NOMO-1 treated with dmso at 0.1 percent for 144 hours (cell line): ENCODE measurements at regions not wholly inside any gene's neighbourhood (a gene's known extent, or its start where the extent isn't known, plus 50 kb on each side); places are given as distances from the start of the nearest gene placed in this dataset.
"Not testable (repeated sequence)": the region's sequence is repeated elsewhere in the genome, so short reads cannot be mapped to it uniquely, and the experiment has no call there.

Experiments
- DNase-seq: peaks from one replicate; lab custom pipeline; 2025; ENCODE audit not compliant: unreplicated experiment; lab: John Stamatoyannopoulos, UW

DNA sequence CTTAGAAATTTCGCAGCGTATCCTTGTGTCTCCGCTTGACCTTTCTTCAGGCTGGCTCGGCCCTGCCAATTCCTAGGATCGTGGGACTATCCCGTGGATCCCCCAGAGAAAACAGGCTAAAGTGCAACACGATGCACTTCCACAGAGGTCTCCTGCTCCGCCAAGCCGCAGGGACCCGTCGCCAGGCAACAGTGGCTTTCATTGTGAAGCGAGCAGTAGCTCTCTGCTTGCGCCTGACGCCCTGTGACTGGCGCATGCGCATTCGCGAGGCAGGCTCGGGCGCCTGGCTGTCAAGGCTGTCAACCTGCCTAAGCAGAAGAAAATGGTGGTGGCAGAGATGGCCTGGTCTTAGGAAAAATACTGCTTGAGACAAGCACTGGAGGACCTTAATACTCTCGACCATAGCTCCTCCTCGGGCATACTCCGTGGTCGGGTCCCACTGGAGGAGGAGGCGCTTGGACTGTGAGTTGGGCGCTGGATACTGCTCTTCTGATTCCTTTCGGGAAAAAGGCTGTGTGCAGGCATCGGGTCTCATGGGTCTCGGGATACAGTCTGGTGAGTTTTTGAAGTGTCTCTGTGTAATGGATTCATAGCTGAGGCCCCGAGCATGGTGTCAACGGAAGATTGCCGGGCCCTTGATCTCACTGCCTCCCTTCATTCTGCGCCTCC is 2336.1 kb downstream of the TP53TG3F start:
- no peak for DNase-seq

DNA sequence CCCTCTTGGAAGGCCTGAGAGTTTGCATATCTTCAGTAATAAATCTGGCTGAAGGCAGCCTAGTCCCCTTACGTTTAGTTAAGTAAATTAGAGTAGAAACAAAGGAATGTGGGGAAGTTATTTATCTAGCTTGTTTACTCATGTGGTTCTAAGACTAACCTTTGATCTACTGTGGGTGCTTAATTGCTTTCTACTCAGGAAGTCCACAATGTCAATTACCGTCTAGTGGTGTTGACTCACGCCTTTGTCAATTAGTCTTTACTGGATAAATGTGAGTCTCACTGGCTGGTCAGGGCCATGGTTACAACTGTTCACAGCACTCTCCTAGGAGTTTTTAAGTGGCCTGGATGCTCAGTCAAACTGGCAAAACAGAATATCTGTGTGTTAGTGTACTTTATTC is 2338.4 kb downstream of the TP53TG3F start:
- no peak for DNase-seq

DNA sequence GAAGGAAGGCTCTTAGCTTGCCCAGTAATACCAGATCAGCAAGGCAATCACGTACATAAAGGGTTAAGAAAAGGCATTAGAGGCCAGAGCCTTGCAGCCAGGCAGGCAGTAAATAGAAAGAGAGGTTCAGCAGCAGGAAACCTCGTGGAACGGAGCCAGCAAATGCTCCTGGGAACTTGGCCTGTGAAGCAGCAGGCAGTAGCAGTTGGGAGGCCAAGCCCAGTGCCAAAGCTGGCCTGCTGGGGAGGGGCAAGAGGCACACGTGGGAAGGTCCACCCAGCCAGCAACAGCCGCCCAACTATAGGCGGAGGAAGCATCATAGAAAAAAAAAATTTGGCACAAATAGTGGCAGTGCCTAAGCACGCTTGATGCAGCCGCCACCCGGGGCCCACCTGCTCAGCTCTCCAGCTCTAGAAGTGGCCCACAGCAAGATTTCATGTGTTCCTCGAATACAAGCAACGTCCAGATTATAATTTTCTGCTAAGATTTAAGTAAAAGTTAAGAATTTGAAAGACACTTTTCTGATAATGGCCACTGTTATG is 2339.5 kb downstream of the TP53TG3F start:
- DNase-seq, result no peak

DNA sequence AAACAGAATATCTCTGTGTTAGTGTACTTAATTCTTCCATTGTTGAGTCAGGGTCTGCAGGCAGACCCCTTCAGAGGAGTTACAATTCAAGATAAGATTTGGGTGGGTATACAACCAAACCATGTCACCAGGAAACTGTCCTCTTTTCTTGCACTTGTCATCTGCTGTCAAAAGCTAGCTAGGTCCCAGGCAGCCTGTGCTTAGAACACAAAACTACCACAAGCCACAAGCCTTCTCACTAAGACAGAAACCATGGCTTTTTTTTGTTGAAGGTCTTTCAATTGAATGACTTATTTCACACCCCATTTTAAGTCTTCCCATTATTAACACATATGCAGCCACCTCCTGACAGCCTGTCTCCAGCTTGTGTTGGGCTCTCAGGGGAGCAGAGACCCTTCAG is 2345.1 kb downstream of the TP53TG3F start:
- not testable (repeated sequence) for DNase-seq

DNA sequence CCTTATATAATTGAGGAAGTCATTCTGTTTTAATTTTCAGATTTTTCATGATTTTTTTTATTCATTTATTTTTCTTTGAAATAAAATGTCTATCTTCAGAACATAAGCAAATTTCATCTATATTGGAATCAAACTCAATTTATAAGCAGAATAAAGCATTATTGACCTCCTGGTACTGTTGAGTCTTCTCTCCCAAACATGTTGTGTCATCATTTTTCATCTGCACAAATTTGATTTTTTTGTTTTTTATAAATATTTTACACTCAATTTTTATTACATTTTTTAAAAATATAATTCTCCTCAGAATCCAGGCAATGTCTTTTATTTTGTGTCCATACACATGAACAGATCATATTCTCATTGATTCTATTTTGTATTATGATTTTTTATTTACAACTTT is 2363.9 kb downstream of the TP53TG3F start:
- no peak for DNase-seq

DNA sequence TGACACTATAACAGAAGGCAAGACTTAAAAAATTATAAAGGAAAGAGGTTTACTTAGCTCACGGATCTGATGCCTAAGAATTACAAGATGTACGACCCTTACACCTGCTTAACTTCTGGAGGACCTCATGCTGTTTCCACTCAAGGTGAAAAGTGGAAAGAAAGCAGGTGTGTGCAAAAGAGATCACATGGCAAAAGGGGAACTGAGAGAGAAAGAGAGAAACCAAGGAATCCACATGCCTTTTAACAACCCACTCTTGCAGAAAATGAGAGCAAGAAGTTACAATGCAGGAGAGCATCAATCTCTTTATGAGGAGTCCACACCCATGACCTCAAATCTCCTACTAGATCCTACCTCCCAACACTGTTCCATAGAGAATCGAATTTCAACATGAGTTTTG is 2382.2 kb downstream of the TP53TG3F start:
- DNase-seq, result no peak

DNA sequence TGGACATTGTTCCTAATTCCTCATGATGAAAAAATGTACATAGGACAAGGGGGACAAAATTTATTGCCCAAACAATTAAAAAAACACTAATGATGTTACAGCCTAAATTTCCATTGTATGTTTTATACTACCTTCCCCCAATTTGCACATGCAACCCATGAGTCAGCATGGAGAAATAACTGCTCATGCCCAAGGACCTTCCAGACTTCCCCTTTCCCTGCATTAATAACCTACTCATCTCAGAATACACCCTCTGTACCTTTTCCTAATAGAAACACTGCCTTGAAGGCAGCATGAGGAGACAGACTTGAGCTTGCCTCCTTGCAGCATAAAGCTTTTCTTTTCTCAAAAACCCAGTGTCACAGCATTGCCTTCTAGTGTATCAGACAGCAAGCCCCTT is 2402.8 kb downstream of the TP53TG3F start:
- peak; percentile 15 for DNase-seq

DNA sequence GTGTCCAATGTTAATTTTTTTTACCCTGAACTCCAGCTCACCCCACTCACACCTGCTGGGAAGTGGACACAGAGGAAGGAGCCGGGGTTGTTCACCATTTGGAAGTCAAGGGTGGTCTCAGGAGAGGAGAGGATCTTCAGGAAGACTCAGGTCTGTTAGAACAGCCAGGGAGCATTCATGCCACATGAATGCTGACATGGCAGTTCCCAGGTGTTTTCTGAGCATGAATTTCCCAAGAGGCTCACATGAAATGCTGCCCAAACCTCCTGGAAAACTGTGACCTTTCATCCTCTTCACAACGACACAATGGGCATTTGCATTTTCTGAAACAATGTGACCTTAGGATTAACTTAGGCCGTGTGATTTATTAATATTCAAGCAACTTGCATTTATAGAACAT is 2409.2 kb downstream of the TP53TG3F start:
- DNase-seq, result no peak

DNA sequence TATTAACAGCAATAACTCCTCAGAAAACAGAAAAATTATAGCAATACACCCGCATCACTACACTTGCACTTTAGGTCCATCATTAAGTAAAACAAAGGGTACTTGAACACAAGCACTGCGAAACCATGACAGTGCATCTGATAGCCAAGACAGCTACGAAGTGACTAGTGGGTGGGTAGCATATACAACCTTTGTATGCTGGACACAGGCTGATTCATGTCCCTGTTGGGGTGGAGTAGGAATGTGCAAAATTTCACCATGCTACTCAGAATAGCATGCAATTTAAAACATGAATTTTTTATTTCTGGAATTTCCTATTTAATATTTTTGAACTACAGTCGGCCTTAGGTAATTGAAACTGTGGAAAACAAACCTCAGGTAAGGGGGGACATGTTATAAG is 2414.1 kb downstream of the TP53TG3F start:
- DNase-seq, result no peak

DNA sequence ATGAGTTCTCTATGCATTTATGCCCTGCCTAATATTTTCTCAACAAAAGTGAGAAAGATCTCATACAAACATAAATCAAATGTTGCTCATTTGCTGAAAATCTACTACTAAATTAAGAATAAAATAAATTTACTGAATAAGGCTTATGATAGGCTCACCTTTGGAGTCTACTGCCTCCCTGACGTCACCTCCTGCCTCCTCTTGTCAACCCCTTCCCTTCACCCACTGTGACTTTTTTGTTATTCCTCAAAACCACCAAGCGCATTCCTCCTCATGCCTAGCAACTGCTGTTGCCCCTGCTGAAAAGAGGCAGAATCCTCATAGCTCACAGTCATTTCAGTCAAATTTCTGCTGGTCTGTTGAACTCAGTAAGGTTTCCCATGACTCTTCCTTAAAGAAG is 2422.2 kb downstream of the TP53TG3F start:
- DNase-seq, result no peak

DNA sequence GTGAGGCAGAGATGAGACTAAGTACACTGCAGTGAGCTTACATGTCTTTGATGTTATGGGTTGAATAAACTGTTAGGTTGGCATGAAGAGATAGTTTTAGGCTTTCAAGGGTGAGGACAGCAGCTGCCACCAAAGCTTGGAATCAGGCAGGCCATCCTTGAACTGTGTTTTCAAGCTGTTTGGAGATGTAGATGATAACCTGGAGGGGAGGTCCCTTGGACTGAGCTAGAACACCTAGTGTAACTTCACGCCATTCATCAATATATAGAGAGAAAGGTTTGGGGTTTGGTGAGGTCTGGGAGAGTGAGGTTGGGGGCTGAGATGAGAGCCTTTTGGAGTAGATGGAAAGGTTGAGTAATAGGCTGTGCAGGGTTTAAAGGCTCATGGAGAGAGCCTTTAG is 2447.0 kb downstream of the TP53TG3F start:
- no peak for DNase-seq

DNA sequence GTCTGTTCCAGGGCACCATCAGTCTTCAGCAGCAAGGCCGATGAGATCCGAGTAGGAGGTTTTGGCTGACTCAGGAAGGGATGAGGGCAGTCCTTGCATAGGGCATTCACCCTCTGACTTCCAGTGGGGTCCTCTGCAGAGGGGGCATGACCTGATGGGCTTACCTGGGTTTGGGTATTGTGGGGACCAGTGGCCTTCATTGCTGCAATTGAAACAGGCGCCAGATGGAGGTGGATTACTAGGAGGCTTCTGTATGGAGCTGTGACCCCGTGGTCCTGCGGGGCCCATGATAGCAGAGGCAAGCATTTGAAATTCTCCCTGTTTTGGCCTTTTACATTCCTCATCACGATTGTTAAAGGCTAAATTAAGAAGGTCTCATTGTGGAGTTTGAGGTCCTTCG is 2448.7 kb downstream of the TP53TG3F start:
- DNase-seq, result no peak

DNA sequence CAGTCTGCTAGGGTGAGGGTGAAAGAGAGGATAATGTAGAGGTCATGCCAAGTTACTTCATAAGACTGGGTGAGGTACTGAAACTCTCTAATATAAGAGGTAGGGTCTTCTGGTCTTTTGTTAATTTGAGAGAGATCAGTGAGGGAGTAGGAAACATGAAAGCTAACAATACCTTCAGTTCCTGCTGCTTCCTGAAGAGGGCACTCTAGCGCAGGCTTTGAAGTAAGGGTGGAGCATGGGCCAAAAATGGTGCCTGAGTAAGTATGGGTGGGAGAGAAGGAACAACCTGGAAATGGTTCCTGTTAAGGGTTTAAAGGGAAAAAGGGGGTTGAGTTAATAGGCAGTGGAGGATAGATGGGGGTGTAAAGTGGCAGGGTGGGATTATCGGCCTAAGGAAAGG is 2449.5 kb downstream of the TP53TG3F start:
- DNase-seq, result no peak

DNA sequence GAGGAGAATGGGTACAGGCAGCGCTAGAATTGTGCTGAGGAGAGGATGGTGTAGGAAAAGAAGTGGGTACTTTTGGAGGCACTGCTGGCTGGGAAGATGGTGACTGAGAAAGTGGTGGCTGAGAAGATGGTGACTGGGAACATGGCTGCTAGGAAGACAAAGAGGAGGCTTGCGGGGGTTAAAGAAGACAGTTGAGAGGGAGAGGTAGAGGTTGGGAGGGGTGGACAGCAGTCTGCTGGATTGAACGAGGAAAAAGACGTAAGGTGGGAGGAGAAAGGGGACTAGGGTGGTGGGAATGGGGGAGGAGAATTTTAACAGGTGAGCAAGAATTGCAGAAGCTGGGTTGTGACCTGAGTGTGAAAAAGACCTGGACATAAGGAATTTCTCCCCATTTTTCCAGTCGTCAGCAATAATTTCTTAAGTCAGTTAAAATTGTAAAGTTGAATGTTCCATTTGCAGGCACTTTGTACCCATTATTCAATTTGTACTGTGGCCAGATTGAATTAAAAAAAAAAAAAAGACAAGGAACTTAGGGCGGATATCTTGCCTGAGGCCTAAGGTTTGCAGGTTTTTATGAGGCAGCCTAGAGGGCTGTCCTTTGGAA is 2450.0 kb downstream of the TP53TG3F start:
- DNase-seq, result no peak

DNA sequence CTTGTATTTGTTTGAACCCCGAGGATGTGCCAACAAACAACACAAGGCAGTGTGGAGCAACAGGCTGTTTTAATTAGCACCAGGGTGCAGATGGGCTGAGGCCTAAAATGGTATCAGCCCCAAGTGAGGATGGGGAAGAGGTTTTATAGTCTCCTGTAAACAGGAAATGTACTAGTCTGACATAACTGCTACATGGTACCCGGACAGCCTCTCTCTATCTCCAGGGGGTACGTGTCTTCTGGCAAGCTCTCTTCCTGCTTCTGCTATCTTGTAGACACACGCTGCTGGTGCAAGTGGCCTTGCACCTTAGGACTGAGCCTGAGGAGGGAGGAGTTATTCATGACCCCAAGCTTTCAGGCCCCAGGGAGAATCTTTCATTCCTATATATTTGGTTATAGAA is 2451.0 kb downstream of the TP53TG3F start:
- no peak for DNase-seq

DNA sequence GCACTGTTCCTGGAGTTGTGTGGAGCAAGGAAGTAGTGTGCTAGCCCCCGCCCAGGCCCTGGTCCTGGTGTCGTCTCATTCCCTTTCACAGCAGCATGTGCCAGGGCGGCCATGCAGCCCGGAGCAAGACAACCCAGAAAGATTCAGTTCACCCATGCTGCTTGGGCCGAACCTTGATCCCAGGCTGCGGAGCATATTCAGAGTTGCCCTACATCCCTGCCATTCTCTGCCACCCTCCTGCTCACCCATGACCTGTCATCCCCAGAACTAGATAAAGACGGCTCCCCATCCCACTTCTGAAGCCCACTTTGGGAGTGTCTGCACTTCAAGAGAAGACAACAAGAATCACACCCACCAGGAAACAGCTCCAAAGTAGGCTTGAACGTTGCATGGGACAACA is 2452.5 kb downstream of the TP53TG3F start:
- no peak for DNase-seq

DNA sequence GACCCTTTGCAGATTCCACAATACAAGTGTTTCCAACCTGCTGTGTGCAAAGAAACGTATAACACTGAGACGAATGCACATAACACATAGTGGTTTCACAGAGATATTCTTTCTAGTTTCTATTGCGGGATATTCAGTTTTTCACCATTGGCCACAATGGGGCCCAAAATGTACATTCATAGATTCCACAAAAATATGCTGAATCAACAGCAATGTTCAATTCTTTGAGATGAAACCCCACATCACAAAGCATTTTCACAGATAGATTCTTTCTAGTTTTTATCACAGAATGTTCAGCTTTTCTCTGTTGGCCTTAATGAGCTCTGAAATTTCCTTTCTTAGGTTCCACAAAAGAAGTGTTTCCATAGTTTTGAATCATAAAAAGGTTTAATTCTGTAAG is 2472.3 kb downstream of the TP53TG3F start:
- DNase-seq, result no peak
